Suprapubic skin (tissue), 4 donors: ENCODE measurements at regions not wholly inside any gene's neighbourhood (a gene's known extent, or its start where the extent isn't known, plus 50 kb on each side); places are given as distances from the start of the nearest gene placed in this dataset.

Source experiments
- POLR2A ChIP-seq, 2 donors: fragments of 450-650 bp; IDR thresholded peaks; one replicate each; pipeline ENCODE4 v1.6.1; 2017; ENCODE audit warnings: antibody characterized with exemption in 2 of 2, mild to moderate bottlenecking in 2 of 2, moderate library complexity in 2 of 2
- POLR2AphosphoS5 ChIP-seq, 3 donors: sonication (generic); formaldehyde crosslinking; IDR thresholded peaks; one replicate each; pipeline ENCODE4 v1.6.1; 2017; ENCODE audit warnings: antibody characterized with exemption in 3 of 3
- TF ChIP-seq, protein P1 (sequence below), 2 donors: fragments of 200-600 bp in 1 of 2; fragments of 450-650 bp in 1 of 2; sonication (generic) in 1 of 2; IDR thresholded peaks; one replicate each; pipeline ENCODE4 v1.5.1; 2016 to 2019; ENCODE audit warnings: antibody characterized with exemption in 2 of 2, mild to moderate bottlenecking in 1 of 2, moderate library complexity in 1 of 2

DNA sequence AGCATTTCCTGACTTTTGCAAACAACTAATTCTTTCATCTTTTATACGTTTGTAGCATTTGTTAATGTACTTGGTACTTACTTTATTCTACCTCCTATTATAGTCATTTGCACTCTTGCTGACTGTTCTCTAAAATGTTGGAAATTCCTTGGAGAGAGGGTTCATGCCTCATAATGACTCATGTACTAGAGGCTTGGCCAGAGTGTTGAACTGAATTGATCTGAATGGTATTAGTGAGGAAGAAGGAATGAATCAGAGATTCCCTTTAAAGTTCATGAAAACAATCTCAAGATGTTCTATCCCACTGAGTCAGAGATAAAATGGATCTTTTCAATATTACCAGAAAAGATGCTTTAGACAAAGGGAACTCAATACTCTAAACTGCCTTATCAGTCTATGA, 383.4 kb downstream of the SEC16B start:
- no peak for TF ChIP-seq POLR2AphosphoS5 (IDR thresholded peaks at IDR 0.05)
- TF ChIP-seq POLR2A (IDR thresholded peaks at IDR 0.05) = no peak
- TF ChIP-seq, protein P1, sequence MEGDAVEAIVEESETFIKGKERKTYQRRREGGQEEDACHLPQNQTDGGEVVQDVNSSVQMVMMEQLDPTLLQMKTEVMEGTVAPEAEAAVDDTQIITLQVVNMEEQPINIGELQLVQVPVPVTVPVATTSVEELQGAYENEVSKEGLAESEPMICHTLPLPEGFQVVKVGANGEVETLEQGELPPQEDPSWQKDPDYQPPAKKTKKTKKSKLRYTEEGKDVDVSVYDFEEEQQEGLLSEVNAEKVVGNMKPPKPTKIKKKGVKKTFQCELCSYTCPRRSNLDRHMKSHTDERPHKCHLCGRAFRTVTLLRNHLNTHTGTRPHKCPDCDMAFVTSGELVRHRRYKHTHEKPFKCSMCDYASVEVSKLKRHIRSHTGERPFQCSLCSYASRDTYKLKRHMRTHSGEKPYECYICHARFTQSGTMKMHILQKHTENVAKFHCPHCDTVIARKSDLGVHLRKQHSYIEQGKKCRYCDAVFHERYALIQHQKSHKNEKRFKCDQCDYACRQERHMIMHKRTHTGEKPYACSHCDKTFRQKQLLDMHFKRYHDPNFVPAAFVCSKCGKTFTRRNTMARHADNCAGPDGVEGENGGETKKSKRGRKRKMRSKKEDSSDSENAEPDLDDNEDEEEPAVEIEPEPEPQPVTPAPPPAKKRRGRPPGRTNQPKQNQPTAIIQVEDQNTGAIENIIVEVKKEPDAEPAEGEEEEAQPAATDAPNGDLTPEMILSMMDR (IDR thresholded peaks at IDR 0.05) = no peak
